IMR-90 (cell line): ENCODE measurements at regions not wholly inside any gene's neighbourhood (a gene's known extent, or its start where the extent isn't known, plus 50 kb on each side); places are given as distances from the start of the nearest gene placed in this dataset.

Experiments
- ATAC-seq: fragments of 200-7000 bp; cut with Tn5 transposase; 2 replicates; pipeline ENCODE4 v1.9.1; 2020; ENCODE audit warnings: low read depth, mild to moderate bottlenecking, moderate library complexity
- BruUV-seq: library from RNA; stranded (reverse); fragments of 400-500 nt; replicated peaks from 2 replicates; lab custom pipeline; 2021; lab: Mats Ljungman, UMichigan
- CTCF ChIA-PET: fragments of 300-600 bp; formaldehyde crosslinking; extraction: SDS; loops from one replicate; lab custom pipeline; 2021; ENCODE audit warnings: antibody characterized with exemption; lab: Yijun Ruan, JAX
- POLR2A ChIA-PET: fragments of 300-600 bp; sonication (Branson Sonifier 250); formaldehyde crosslinking; loops from one replicate; lab custom pipeline; 2022; ENCODE audit warnings: antibody characterized with exemption; ENCODE audit not compliant: unreplicated experiment; lab: Charles Lee
- DNase-seq: peaks from one replicate; pipeline ENCODE4 v3.0.0; 2013
- H2AFZ ChIP-seq: replicated peaks from 2 replicates; pipeline ENCODE3; 2013; ENCODE audit warnings: low read length, mild to moderate bottlenecking; ENCODE audit not compliant: poor library complexity
- H2AK5ac ChIP-seq: 2 replicates; pipeline ENCODE4 v1.6.1; 2013; ENCODE audit warnings: low read depth, low read length, inconsistent platforms
- H2AK9ac ChIP-seq: replicated peaks from 2 replicates; pipeline ENCODE3; 2013; ENCODE audit warnings: mild to moderate bottlenecking, low read depth, low read length, moderate library complexity; ENCODE audit not compliant: poor library complexity
- H2BK120ac ChIP-seq: 2 replicates; pipeline ENCODE4 v1.6.1; 2013; ENCODE audit warnings: low read depth, low read length, inconsistent platforms
- H2BK15ac ChIP-seq: 3 replicates; pipeline ENCODE4 v1.6.1; 2013; ENCODE audit warnings: low read depth, low read length, inconsistent platforms
- H2BK20ac ChIP-seq: 2 replicates; pipeline ENCODE4 v1.6.1; 2013; ENCODE audit warnings: low read depth, mild to moderate bottlenecking, inconsistent platforms, low read length, moderate library complexity
- H2BK5ac ChIP-seq: 2 replicates; pipeline ENCODE4 v1.6.1; 2013; ENCODE audit warnings: mild to moderate bottlenecking, low read depth, low read length, inconsistent platforms; ENCODE audit not compliant: poor library complexity, severe bottlenecking
- H3K14ac ChIP-seq: replicated peaks from 2 replicates; pipeline ENCODE4 v1.6.1; 2013; ENCODE audit warnings: low read depth, low read length, inconsistent platforms
- H3K18ac ChIP-seq: 2 replicates; pipeline ENCODE4 v1.6.1; 2013; ENCODE audit warnings: low read depth, low read length, control low read depth
- H3K23ac ChIP-seq: 2 replicates; pipeline ENCODE4 v1.6.1; 2013; ENCODE audit warnings: low read depth, low read length, inconsistent platforms
- H3K27ac ChIP-seq: 2 replicates; pipeline ENCODE4 v1.5.1; 2013; ENCODE audit warnings: mild to moderate bottlenecking, control low read depth, low read length; ENCODE audit not compliant: insufficient read depth
- H3K27me3 ChIP-seq: 2 replicates; pipeline ENCODE4 v1.6.1; 2013; ENCODE audit warnings: low read length; ENCODE audit not compliant: control insufficient read depth, insufficient read depth
- H3K36me3 ChIP-seq: 2 replicates; pipeline ENCODE4 v1.6.1; 2013; ENCODE audit warnings: low read length, mixed read lengths; ENCODE audit not compliant: control insufficient read depth, insufficient read depth
- H3K4ac ChIP-seq: 2 replicates; pipeline ENCODE4 v1.6.1; 2013; ENCODE audit warnings: low read depth, low read length, inconsistent platforms
- H3K4me1 ChIP-seq: 2 replicates; pipeline ENCODE4 v1.6.1; 2013; ENCODE audit warnings: low read length, mixed read lengths; ENCODE audit not compliant: control insufficient read depth, insufficient read depth
- H3K4me2 ChIP-seq: 2 replicates; pipeline ENCODE4 v1.6.1; 2013; ENCODE audit warnings: low read depth, mild to moderate bottlenecking, control low read depth, low read length, moderate library complexity
- H3K4me3 ChIP-seq: 2 replicates; pipeline ENCODE4 v1.5.1; 2013; ENCODE audit warnings: low read depth, mild to moderate bottlenecking, control low read depth, low read length, moderate library complexity; ENCODE audit not compliant: insufficient read depth
- H3K56ac ChIP-seq: 2 replicates; pipeline ENCODE4 v1.6.1; 2013; ENCODE audit warnings: low read length, inconsistent platforms; ENCODE audit not compliant: insufficient read depth; ENCODE audit errors: extremely low read depth
- H3K79me1 ChIP-seq, 2 experiments: 2 replicates each; pipeline ENCODE4 v1.6.1; 2013; ENCODE audit warnings: low read length in 2 of 2, inconsistent platforms in 1 of 2, low read depth in 1 of 2
- H3K9ac ChIP-seq: 2 replicates; pipeline ENCODE4 v1.6.1; 2013; ENCODE audit warnings: low read depth, low read length, control low read depth
- H3K9me1 ChIP-seq: 2 replicates; pipeline ENCODE4 v1.6.1; 2013; ENCODE audit warnings: low read length, inconsistent platforms; ENCODE audit not compliant: insufficient read depth
- H3K9me3 ChIP-seq: 2 replicates; pipeline ENCODE4 v1.6.1; 2013; ENCODE audit warnings: low read length; ENCODE audit not compliant: control insufficient read depth, insufficient read depth
- H4K20me1 ChIP-seq: 2 replicates; pipeline ENCODE4 v1.6.1; 2013; ENCODE audit warnings: low read length, inconsistent platforms; ENCODE audit not compliant: insufficient read depth
- H4K5ac ChIP-seq: 2 replicates; pipeline ENCODE4 v1.6.1; 2013; ENCODE audit warnings: mild to moderate bottlenecking, low read depth, low read length, control low read depth
- H4K8ac ChIP-seq, 2 experiments: 2 replicates each; pipeline ENCODE4 v1.6.1; 2013; ENCODE audit warnings: low read depth in 2 of 2, low read length in 2 of 2, control low read depth in 1 of 2, inconsistent platforms in 1 of 2
- H4K91ac ChIP-seq: 2 replicates; pipeline ENCODE4 v1.6.1; 2013; ENCODE audit warnings: low read depth, low read length, inconsistent platforms; ENCODE audit not compliant: insufficient read depth
- BHLHE40 ChIP-seq: fragments of 150-350 bp; IDR thresholded peaks from 2 replicates; pipeline ENCODE4 v1.6.1; 2016; ENCODE audit warnings: mild to moderate bottlenecking, low read depth, low read length
- CEBPB ChIP-seq: IDR thresholded peaks from 2 replicates; pipeline ENCODE4 v1.6.1; 2012; ENCODE audit warnings: low read depth, low read length, improper control_type of control experiment
- CHD1 ChIP-seq: IDR thresholded peaks from 2 replicates; pipeline ENCODE4 v1.6.1; 2012; ENCODE audit warnings: low read depth, low read length, improper control_type of control experiment
- CTCF ChIP-seq: conservative IDR thresholded peaks from 2 replicates; pipeline ENCODE4 v1.5.1; 2012; ENCODE audit warnings: mild to moderate bottlenecking, low read depth, low read length, improper control_type of control experiment
- ELK1 ChIP-seq: fragments of 150-350 bp; IDR thresholded peaks from 2 replicates; pipeline ENCODE4 v1.6.1; 2016; ENCODE audit warnings: low read depth, mild to moderate bottlenecking, low read length, moderate library complexity, borderline replicate concordance
- FOS ChIP-seq: fragments of 150-350 bp; IDR thresholded peaks from 2 replicates; pipeline ENCODE4 v1.6.1; 2016; ENCODE audit warnings: low read depth, low read length
- MAFK ChIP-seq: IDR thresholded peaks from 2 replicates; pipeline ENCODE4 v1.6.1; 2012; ENCODE audit warnings: low read depth, low read length, improper control_type of control experiment
- MAZ ChIP-seq: IDR thresholded peaks from 2 replicates; pipeline ENCODE4 v1.6.1; 2012; ENCODE audit warnings: low read depth, mild to moderate bottlenecking, low read length, improper control_type of control experiment, moderate library complexity, borderline replicate concordance
- MXI1 ChIP-seq: IDR thresholded peaks from 2 replicates; pipeline ENCODE4 v1.6.1; 2012; ENCODE audit warnings: low read depth, mild to moderate bottlenecking, low read length, moderate library complexity, borderline replicate concordance
- NFE2L2 ChIP-seq: fragments of 150-350 bp; IDR thresholded peaks from 2 replicates; pipeline ENCODE4 v1.6.1; 2016; ENCODE audit warnings: low read depth, mild to moderate bottlenecking, low read length
- POLR2A ChIP-seq: IDR thresholded peaks from 2 replicates; pipeline ENCODE4 v1.6.1; 2012; ENCODE audit warnings: mild to moderate bottlenecking, low read depth, low read length
- RAD21 ChIP-seq: IDR thresholded peaks from 2 replicates; pipeline ENCODE4 v1.6.1; 2012; ENCODE audit warnings: low read length, improper control_type of control experiment
- RCOR1 ChIP-seq: IDR thresholded peaks from 2 replicates; pipeline ENCODE4 v1.6.1; 2012; ENCODE audit warnings: mild to moderate bottlenecking, low read length, improper control_type of control experiment; ENCODE audit not compliant: insufficient replicate concordance
- RFX5 ChIP-seq: IDR thresholded peaks from 2 replicates; pipeline ENCODE4 v1.8.0; 2012; ENCODE audit warnings: low read depth, mild to moderate bottlenecking, low read length, moderate library complexity
- SMC3 ChIP-seq: fragments of 150-350 bp; IDR thresholded peaks from 2 replicates; pipeline ENCODE4 v1.6.1; 2016; ENCODE audit warnings: low read depth, mild to moderate bottlenecking, antibody characterized with exemption, low read length, moderate library complexity
- USF2 ChIP-seq: fragments of 150-350 bp; IDR thresholded peaks from 2 replicates; pipeline ENCODE4 v1.6.1; 2017; ENCODE audit warnings: mild to moderate bottlenecking, antibody characterized with exemption, low read length, low read depth
- WGBS, 2 experiments: methylation state at CpG; one replicate each; pipeline versions ENCODE4 v1.1.5 to v1.1.7; 2013; ENCODE audit warnings: missing lambda C conversion rate in 2 of 2; ENCODE audit not compliant: insufficient read length in 1 of 2; ENCODE audit errors: extremely low coverage in 2 of 2; 5-methylcytosine and 5-hydroxymethylcytosine counted together
- dilution Hi-C: fragments of 300-500 bp; cut with HindIII; formaldehyde crosslinking; loops from one replicate; pipeline ENCODE4 v1.14.3; 2018; ENCODE audit warnings: low sequenced_read_pairs; ENCODE audit not compliant: unreplicated experiment
- in situ Hi-C: fragments of 300-500 bp; cut with MboI; formaldehyde crosslinking; loops from 3 replicates; pipeline ENCODE4 v1.14.3; 2019; ENCODE audit warnings: low sequenced_read_pairs, inconsistent platforms, mixed read lengths
- intact Hi-C: fragments of 100-400 bp; cut with micrococcal nuclease; formaldehyde crosslinking; loops from 2 replicates; pipeline ENCODE4 v1.10.0; 2022

GRCh38 chr14:84804468-84804867 lies 725.5 kb upstream of the FLRT2 start:
- WGBS, 2 experiments = no CpG with 5 or more reads among the region's 1 CpG
- Histone ChIP-seq H3K23ac (no peak overlapping the region), H3K18ac (no peak overlapping the region), H2BK20ac (no peak overlapping the region), H3K9me3 (no peaks in the 10 kb centered on the region), H3K9ac (no peak overlapping the region), H3K36me3 (no peaks in the 10 kb centered on the region), H4K5ac (no peak overlapping the region), H3K9me1 (no peaks in the 10 kb centered on the region), H3K4me1 (no peaks in the 10 kb centered on the region), H3K14ac (no peak overlapping the region), H4K8ac (no peak overlapping the region), H2BK5ac (no peak overlapping the region), H3K79me1 (no peaks in the 10 kb centered on the region), H2AK5ac (no peak overlapping the region), H3K4me2 (no peak overlapping the region), H3K27me3 (no peaks in the 10 kb centered on the region), H3K56ac (no peak overlapping the region), H3K4ac (no peak overlapping the region), H4K20me1 (no peaks in the 10 kb centered on the region), H3K4me3 (no peak overlapping the region), H2BK15ac (no peak overlapping the region), H3K27ac (no peak overlapping the region), H2BK120ac (no peak overlapping the region), H2AFZ (no peak overlapping the region), H2AK9ac (no peak overlapping the region), H4K91ac (no peak overlapping the region)
- DNase-seq (no peak), ATAC-seq (no peak)
- CTCF ChIA-PET = no interaction called here
- in situ Hi-C loops (no loop called here), intact Hi-C loops (no loop called here), dilution Hi-C loops (no loop called here)
- POLR2A ChIA-PET = no interaction called here
- BruUV-seq = no TSS peak
- TF ChIP-seq RCOR1 = no peak
- TF ChIP-seq SMC3 = no peak
- TF ChIP-seq CTCF = no peak
- TF ChIP-seq ELK1 = no peak
- TF ChIP-seq NFE2L2 = no peak
- no peak for TF ChIP-seq MAZ
- TF ChIP-seq MXI1 = no peak
- no peak for TF ChIP-seq MAFK
- TF ChIP-seq CHD1 = no peak
- TF ChIP-seq FOS = no peak
- no peak for TF ChIP-seq BHLHE40
- TF ChIP-seq POLR2A = no peak
- no peak for TF ChIP-seq RFX5
- TF ChIP-seq USF2 = no peak
- no peak for TF ChIP-seq CEBPB
- TF ChIP-seq RAD21 = no peak
